RCC 7860 (cell line): ENCODE measurements at regions not wholly inside any gene's neighbourhood (a gene's known extent, or its start where the extent isn't known, plus 50 kb on each side); places are given as distances from the start of the nearest gene placed in this dataset.
"Not testable (repeated sequence)": the region's sequence is repeated elsewhere in the genome, so short reads cannot be mapped to it uniquely, and the experiment has no call there.

Experiments
- DNase-seq: peaks from one replicate; pipeline ENCODE4 v3.0.0-alpha.2; 2015; ENCODE audit warnings: low spot score
- FAIRE-seq: peaks from 2 replicates; lab custom pipeline; 2012; peaks lifted over from hg19 to GRCh38; lab: Jason Lieb, UNC

- DNase-seq, FAIRE-seq: not testable (repeated sequence)
These were observed 651.4 kb downstream of the PCDH11X start for GRCh38 chrX:92430574-92430973.

GRCh38 chrX:92460539-92460938 lies 681.4 kb downstream of the PCDH11X start:
- DNase-seq, FAIRE-seq: not testable (repeated sequence)

GRCh38 chrX:92480165-92480564 lies 701.0 kb downstream of the PCDH11X start:
- FAIRE-seq, DNase-seq: not testable (repeated sequence)

- not testable (repeated sequence) for DNase-seq, FAIRE-seq
These were observed 706.3 kb downstream of the PCDH11X start for GRCh38 chrX:92485487-92485886.

- not testable (repeated sequence) for DNase-seq, FAIRE-seq
These were observed 736.1 kb downstream of the PCDH11X start for GRCh38 chrX:92515270-92515669.

GRCh38 chrX:92528995-92529394 lies 749.8 kb downstream of the PCDH11X start:
- DNase-seq, FAIRE-seq: not testable (repeated sequence)

GRCh38 chrX:92540461-92540860 lies 761.3 kb downstream of the PCDH11X start:
- not testable (repeated sequence) for DNase-seq, FAIRE-seq

- FAIRE-seq, DNase-seq: not testable (repeated sequence)
These were observed 779.1 kb downstream of the PCDH11X start for GRCh38 chrX:92558323-92558722.

GRCh38 chrX:92558796-92559195 lies 779.6 kb downstream of the PCDH11X start:
- not testable (repeated sequence) for DNase-seq
- peak; percentile 71 for FAIRE-seq

GRCh38 chrX:92560083-92560482 lies 780.9 kb downstream of the PCDH11X start:
- DNase-seq, FAIRE-seq: not testable (repeated sequence)

GRCh38 chrX:92570217-92570616 lies 791.0 kb downstream of the PCDH11X start:
- not testable (repeated sequence) for FAIRE-seq

GRCh38 chrX:92586643-92587042 lies 807.5 kb downstream of the PCDH11X start:
- not testable (repeated sequence) for FAIRE-seq, DNase-seq

More at GRCh38 chrX:92570217-92570616, 791.0 kb downstream of the PCDH11X start:
- not testable (repeated sequence) for DNase-seq

GRCh38 chrX:92589676-92590075 lies 810.5 kb downstream of the PCDH11X start:
- not testable (repeated sequence) for FAIRE-seq, DNase-seq

- not testable (repeated sequence) for FAIRE-seq, DNase-seq
These were observed 811.6 kb downstream of the PCDH11X start for GRCh38 chrX:92590726-92591298.

- DNase-seq, FAIRE-seq: not testable (repeated sequence)
These were observed 832.3 kb downstream of the PCDH11X start for GRCh38 chrX:92611517-92611916.

- not testable (repeated sequence) for FAIRE-seq, DNase-seq
These were observed 847.5 kb downstream of the PCDH11X start for GRCh38 chrX:92626699-92627098.

GRCh38 chrX:92657593-92657992 lies 878.4 kb downstream of the PCDH11X start:
- not testable (repeated sequence) for FAIRE-seq, DNase-seq

GRCh38 chrX:92659743-92660142 lies 880.6 kb downstream of the PCDH11X start:
- DNase-seq, FAIRE-seq: not testable (repeated sequence)

GRCh38 chrX:92692796-92693195 lies 913.6 kb downstream of the PCDH11X start:
- DNase-seq, FAIRE-seq: not testable (repeated sequence)

GRCh38 chrX:92699388-92700092 lies 920.4 kb downstream of the PCDH11X start:
- DNase-seq, FAIRE-seq: not testable (repeated sequence)

- not testable (repeated sequence) for DNase-seq, FAIRE-seq
These were observed 930.6 kb downstream of the PCDH11X start for GRCh38 chrX:92709784-92710183.
